Activated CD8-positive, alpha-beta T cell treated with anti-CD3 and anti-CD28 coated beads, Interleukin-2, amount 10 ng/mL, durations not matched to agents 7 days and 5 days (primary cell): ENCODE measurements at regions not wholly inside any gene's neighbourhood (a gene's known extent, or its start where the extent isn't known, plus 50 kb on each side); places are given as distances from the start of the nearest gene placed in this dataset.

Source experiments
- ATAC-seq: fragments of 150-1000 bp; cut with Tn5 transposase; one replicate; pipeline ENCODE4 v1.10.0; 2021; ENCODE audit warnings: moderate library complexity
- CTCF ChIA-PET: fragments of 350-600 bp; sonication (Branson Sonifier 250); formaldehyde crosslinking; loops from one replicate; lab custom pipeline; 2021; ENCODE audit warnings: antibody characterized with exemption; lab: Charles Lee
- POLR2A ChIA-PET: fragments of 350-600 bp; sonication (Branson Sonifier 250); formaldehyde crosslinking; loops from one replicate; lab custom pipeline; 2021; ENCODE audit warnings: antibody characterized with exemption; lab: Charles Lee
- DNase-seq: peaks from one replicate; pipeline ENCODE4 v3.0.0-alpha.2; 2020
- H3K27ac Mint-ChIP-seq: one replicate; pipeline ENCODE4 v1.8.0; 2021; ENCODE audit warnings: mild to moderate bottlenecking, mixed read lengths
- H3K27me3 Mint-ChIP-seq: one replicate; pipeline ENCODE4 v1.8.0; 2021; ENCODE audit warnings: low read depth, mixed read lengths
- H3K36me3 Mint-ChIP-seq: one replicate; pipeline ENCODE4 v1.8.0; 2021; ENCODE audit warnings: low read depth, mixed read lengths
- H3K4me1 Mint-ChIP-seq: one replicate; pipeline ENCODE4 v1.8.0; 2021; ENCODE audit warnings: low read depth, mixed read lengths
- H3K4me3 Mint-ChIP-seq: one replicate; pipeline ENCODE4 v1.8.0; 2021; ENCODE audit warnings: mild to moderate bottlenecking, mixed read lengths
- H3K9me3 Mint-ChIP-seq: one replicate; pipeline ENCODE4 v1.8.0; 2022; ENCODE audit warnings: mixed read lengths; ENCODE audit not compliant: insufficient read depth

- ATAC-seq = no peak
- ChIA-PET POLR2A (no interaction called here), CTCF (no interaction called here)
- DNase-seq = no peak
- no peaks in the 10 kb centered on the region for H3K27me3 Mint-ChIP-seq
- H3K4me1 Mint-ChIP-seq = no peaks in the 10 kb centered on the region
- no peaks in the 10 kb centered on the region for H3K36me3 Mint-ChIP-seq
- H3K4me3 Mint-ChIP-seq = no peak overlapping the region
- H3K9me3 Mint-ChIP-seq = peaks cover 12% of the 10 kb centered on the region
- no peak overlapping the region for H3K27ac Mint-ChIP-seq
Measured at GRCh38 chr19:5206751-5207075, 133.9 kb downstream of the PTPRS start.

DNA sequence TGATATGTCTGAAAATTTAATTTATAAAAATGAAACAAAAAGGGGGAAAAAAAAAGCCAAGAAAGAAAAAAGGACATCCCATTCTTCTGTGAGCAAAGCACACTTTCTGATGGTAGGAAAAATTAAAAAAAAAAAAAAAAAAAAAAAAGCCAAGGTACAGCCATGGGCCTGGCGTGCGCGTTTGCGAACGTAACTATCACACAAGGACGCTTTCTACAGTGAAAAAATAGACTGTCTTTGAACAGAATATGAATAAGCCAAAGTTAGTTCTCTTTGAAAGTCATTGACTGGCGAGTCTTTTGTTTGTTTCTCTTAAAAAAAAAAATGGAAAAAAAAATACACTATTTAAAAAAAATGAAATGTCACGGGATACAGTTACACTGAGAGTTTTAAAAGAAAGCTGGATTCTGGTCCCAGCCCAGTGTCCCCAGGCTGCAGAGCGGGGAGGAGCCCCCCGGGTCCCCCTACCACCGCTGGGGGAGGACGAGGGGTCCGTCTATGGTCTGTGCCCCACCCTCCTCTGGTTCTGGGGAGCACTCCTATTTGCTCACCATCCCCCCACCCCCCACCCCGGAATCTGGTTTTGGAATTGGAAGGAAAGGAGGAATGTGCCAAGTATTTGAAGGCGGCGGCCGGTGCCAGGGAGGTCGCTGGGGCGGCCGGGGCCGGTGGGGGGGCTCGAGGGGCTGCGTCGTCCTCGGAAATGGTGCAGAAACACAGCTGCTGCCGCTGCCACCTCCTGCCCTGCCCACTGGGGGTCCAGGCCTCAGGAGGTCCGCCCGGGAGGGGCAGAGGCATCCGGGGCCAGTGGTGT, 134.5 kb downstream of the PTPRS start:
- DNase-seq (no peak), ATAC-seq (no peak)
- Mint-ChIP-seq H3K36me3 (no peaks in the 10 kb centered on the region), H3K27me3 (no peaks in the 10 kb centered on the region), H3K4me3 (no peak overlapping the region), H3K4me1 (no peaks in the 10 kb centered on the region), H3K27ac (no peak overlapping the region), H3K9me3 (peaks cover 12% of the 10 kb centered on the region)
- ChIA-PET POLR2A (no interaction called here), CTCF (no interaction called here)

DNA sequence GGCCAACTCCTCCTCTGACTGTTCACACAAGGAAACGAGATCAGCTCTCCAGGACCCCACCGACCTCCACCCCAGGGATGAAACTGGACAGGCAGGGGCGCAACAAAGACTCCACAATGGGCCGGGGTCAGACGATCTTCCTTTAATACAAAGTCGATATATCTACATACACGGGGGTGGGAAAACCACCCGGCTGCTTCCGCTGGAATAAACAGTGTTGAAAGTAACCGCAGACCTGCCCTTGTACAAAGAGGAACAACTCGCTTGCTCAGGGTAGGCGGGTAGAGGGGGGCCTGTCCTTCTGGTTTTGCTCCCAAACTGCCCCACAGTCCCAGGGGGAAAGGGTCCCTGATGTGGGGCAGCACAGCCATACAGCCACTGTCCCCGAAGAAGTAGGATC, 135.2 kb downstream of the PTPRS start:
- DNase-seq (no peak), ATAC-seq (no peak)
- H3K36me3 Mint-ChIP-seq = peaks cover 3% of the 10 kb centered on the region
- H3K27ac Mint-ChIP-seq = no peak overlapping the region
- peaks cover 12% of the 10 kb centered on the region for H3K9me3 Mint-ChIP-seq
- ChIA-PET CTCF (no interaction called here), POLR2A (no interaction called here)
- H3K4me1 Mint-ChIP-seq = no peaks in the 10 kb centered on the region
- H3K4me3 Mint-ChIP-seq = no peak overlapping the region
- no peaks in the 10 kb centered on the region for H3K27me3 Mint-ChIP-seq

DNA sequence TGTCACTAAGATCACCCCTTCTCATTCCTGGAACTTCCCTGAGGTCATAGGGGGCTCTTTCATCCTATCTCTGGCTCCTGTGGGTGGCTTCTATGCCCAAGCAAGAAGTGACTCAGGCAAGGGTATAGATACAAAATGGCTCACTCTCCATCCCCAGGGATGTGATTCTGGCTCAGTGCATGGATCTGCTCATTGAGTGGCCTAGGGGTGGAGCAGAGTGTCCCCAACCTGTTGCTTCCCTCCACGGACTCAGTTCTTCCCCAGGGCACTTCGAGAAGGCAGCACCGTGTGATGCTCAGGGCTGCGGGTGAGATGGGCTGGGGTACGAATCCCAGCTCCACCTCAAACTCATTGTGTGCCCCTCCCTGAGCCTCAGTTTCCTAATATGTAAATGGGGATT, 136.4 kb downstream of the PTPRS start:
- no peaks in the 10 kb centered on the region for H3K4me1 Mint-ChIP-seq
- peaks cover 3% of the 10 kb centered on the region for H3K36me3 Mint-ChIP-seq
- ATAC-seq = no peak
- no peaks in the 10 kb centered on the region for H3K27me3 Mint-ChIP-seq
- H3K4me3 Mint-ChIP-seq = no peak overlapping the region
- no peak overlapping the region for H3K27ac Mint-ChIP-seq
- no peak for DNase-seq
- H3K9me3 Mint-ChIP-seq = peaks cover 12% of the 10 kb centered on the region
- ChIA-PET CTCF (no interaction called here), POLR2A (no interaction called here)
